OCI-LY7 (cell line): ENCODE measurements at regions not wholly inside any gene's neighbourhood (a gene's known extent, or its start where the extent isn't known, plus 50 kb on each side); places are given as distances from the start of the nearest gene placed in this dataset.

Experiments used
- EZH2phosphoT487 ChIP-seq: fragments of 200-600 bp; sonication (generic); IDR thresholded peaks from 2 replicates; pipeline ENCODE4 v1.6.1; 2018; ENCODE audit warnings: low read depth, borderline replicate concordance, mild to moderate bottlenecking, mixed run types, antibody characterized with exemption, low read length, moderate library complexity, mixed read lengths
- TF ChIP-seq, protein P1 (sequence below): fragments of 200-600 bp; sonication (generic); conservative IDR thresholded peaks from 2 replicates; pipeline ENCODE4 v1.5.1; 2014; ENCODE audit warnings: mild to moderate bottlenecking, antibody characterized with exemption, low read length, moderate library complexity, mixed read lengths

DNA sequence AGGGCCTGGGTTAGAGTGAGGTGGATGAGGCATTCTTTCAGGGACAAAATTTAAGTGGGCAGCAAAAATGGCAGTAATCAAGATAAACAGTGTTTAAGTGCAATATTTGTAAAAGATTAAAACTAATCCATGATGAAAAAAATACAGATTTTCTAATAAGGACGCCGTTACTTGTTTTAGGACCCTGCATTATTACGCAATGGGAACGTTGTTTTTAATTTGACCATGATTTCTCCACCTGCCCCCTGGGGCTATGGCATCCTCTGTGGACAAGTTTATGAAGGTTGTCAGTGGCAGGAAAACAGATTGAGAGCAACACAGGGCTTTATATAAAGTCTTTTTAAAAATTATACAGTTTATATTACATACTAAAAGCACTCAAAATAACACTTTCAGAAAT is 380.6 kb upstream of the PHF14 start:
- TF ChIP-seq, protein P1, sequence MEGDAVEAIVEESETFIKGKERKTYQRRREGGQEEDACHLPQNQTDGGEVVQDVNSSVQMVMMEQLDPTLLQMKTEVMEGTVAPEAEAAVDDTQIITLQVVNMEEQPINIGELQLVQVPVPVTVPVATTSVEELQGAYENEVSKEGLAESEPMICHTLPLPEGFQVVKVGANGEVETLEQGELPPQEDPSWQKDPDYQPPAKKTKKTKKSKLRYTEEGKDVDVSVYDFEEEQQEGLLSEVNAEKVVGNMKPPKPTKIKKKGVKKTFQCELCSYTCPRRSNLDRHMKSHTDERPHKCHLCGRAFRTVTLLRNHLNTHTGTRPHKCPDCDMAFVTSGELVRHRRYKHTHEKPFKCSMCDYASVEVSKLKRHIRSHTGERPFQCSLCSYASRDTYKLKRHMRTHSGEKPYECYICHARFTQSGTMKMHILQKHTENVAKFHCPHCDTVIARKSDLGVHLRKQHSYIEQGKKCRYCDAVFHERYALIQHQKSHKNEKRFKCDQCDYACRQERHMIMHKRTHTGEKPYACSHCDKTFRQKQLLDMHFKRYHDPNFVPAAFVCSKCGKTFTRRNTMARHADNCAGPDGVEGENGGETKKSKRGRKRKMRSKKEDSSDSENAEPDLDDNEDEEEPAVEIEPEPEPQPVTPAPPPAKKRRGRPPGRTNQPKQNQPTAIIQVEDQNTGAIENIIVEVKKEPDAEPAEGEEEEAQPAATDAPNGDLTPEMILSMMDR: no peak
- TF ChIP-seq EZH2phosphoT487: no peak
